IMR-90 (cell line): ENCODE measurements at regions not wholly inside any gene's neighbourhood (a gene's known extent, or its start where the extent isn't known, plus 50 kb on each side); places are given as distances from the start of the nearest gene placed in this dataset.

Experiments used
- ATAC-seq: fragments of 200-7000 bp; cut with Tn5 transposase; 2 replicates; pipeline ENCODE4 v1.9.1; 2020; ENCODE audit warnings: low read depth, mild to moderate bottlenecking, moderate library complexity
- BruUV-seq: library from RNA; stranded (reverse); fragments of 400-500 nt; replicated peaks from 2 replicates; lab custom pipeline; 2021; lab: Mats Ljungman, UMichigan
- CTCF ChIA-PET: fragments of 300-600 bp; formaldehyde crosslinking; extraction: SDS; loops from one replicate; lab custom pipeline; 2021; ENCODE audit warnings: antibody characterized with exemption; lab: Yijun Ruan, JAX
- POLR2A ChIA-PET: fragments of 300-600 bp; sonication (Branson Sonifier 250); formaldehyde crosslinking; loops from one replicate; lab custom pipeline; 2022; ENCODE audit warnings: antibody characterized with exemption; ENCODE audit not compliant: unreplicated experiment; lab: Charles Lee
- DNase-seq: peaks from one replicate; pipeline ENCODE4 v3.0.0; 2013
- H2AFZ ChIP-seq: replicated peaks from 2 replicates; pipeline ENCODE3; 2013; ENCODE audit warnings: low read length, mild to moderate bottlenecking; ENCODE audit not compliant: poor library complexity
- H2AK5ac ChIP-seq: 2 replicates; pipeline ENCODE4 v1.6.1; 2013; ENCODE audit warnings: low read depth, low read length, inconsistent platforms
- H2AK9ac ChIP-seq: replicated peaks from 2 replicates; pipeline ENCODE3; 2013; ENCODE audit warnings: mild to moderate bottlenecking, low read depth, low read length, moderate library complexity; ENCODE audit not compliant: poor library complexity
- H2BK120ac ChIP-seq: 2 replicates; pipeline ENCODE4 v1.6.1; 2013; ENCODE audit warnings: low read depth, low read length, inconsistent platforms
- H2BK15ac ChIP-seq: 3 replicates; pipeline ENCODE4 v1.6.1; 2013; ENCODE audit warnings: low read depth, low read length, inconsistent platforms
- H2BK20ac ChIP-seq: 2 replicates; pipeline ENCODE4 v1.6.1; 2013; ENCODE audit warnings: low read depth, mild to moderate bottlenecking, inconsistent platforms, low read length, moderate library complexity
- H2BK5ac ChIP-seq: 2 replicates; pipeline ENCODE4 v1.6.1; 2013; ENCODE audit warnings: mild to moderate bottlenecking, low read depth, low read length, inconsistent platforms; ENCODE audit not compliant: poor library complexity, severe bottlenecking
- H3K14ac ChIP-seq: replicated peaks from 2 replicates; pipeline ENCODE4 v1.6.1; 2013; ENCODE audit warnings: low read depth, low read length, inconsistent platforms
- H3K18ac ChIP-seq: 2 replicates; pipeline ENCODE4 v1.6.1; 2013; ENCODE audit warnings: low read depth, low read length, control low read depth
- H3K23ac ChIP-seq: 2 replicates; pipeline ENCODE4 v1.6.1; 2013; ENCODE audit warnings: low read depth, low read length, inconsistent platforms
- H3K27ac ChIP-seq: 2 replicates; pipeline ENCODE4 v1.5.1; 2013; ENCODE audit warnings: mild to moderate bottlenecking, control low read depth, low read length; ENCODE audit not compliant: insufficient read depth
- H3K27me3 ChIP-seq: 2 replicates; pipeline ENCODE4 v1.6.1; 2013; ENCODE audit warnings: low read length; ENCODE audit not compliant: control insufficient read depth, insufficient read depth
- H3K36me3 ChIP-seq: 2 replicates; pipeline ENCODE4 v1.6.1; 2013; ENCODE audit warnings: low read length, mixed read lengths; ENCODE audit not compliant: control insufficient read depth, insufficient read depth
- H3K4ac ChIP-seq: 2 replicates; pipeline ENCODE4 v1.6.1; 2013; ENCODE audit warnings: low read depth, low read length, inconsistent platforms
- H3K4me1 ChIP-seq: 2 replicates; pipeline ENCODE4 v1.6.1; 2013; ENCODE audit warnings: low read length, mixed read lengths; ENCODE audit not compliant: control insufficient read depth, insufficient read depth
- H3K4me2 ChIP-seq: 2 replicates; pipeline ENCODE4 v1.6.1; 2013; ENCODE audit warnings: low read depth, mild to moderate bottlenecking, control low read depth, low read length, moderate library complexity
- H3K4me3 ChIP-seq: 2 replicates; pipeline ENCODE4 v1.5.1; 2013; ENCODE audit warnings: low read depth, mild to moderate bottlenecking, control low read depth, low read length, moderate library complexity; ENCODE audit not compliant: insufficient read depth
- H3K56ac ChIP-seq: 2 replicates; pipeline ENCODE4 v1.6.1; 2013; ENCODE audit warnings: low read length, inconsistent platforms; ENCODE audit not compliant: insufficient read depth; ENCODE audit errors: extremely low read depth
- H3K79me1 ChIP-seq, 2 experiments: 2 replicates each; pipeline ENCODE4 v1.6.1; 2013; ENCODE audit warnings: low read length in 2 of 2, inconsistent platforms in 1 of 2, low read depth in 1 of 2
- H3K9ac ChIP-seq: 2 replicates; pipeline ENCODE4 v1.6.1; 2013; ENCODE audit warnings: low read depth, low read length, control low read depth
- H3K9me1 ChIP-seq: 2 replicates; pipeline ENCODE4 v1.6.1; 2013; ENCODE audit warnings: low read length, inconsistent platforms; ENCODE audit not compliant: insufficient read depth
- H3K9me3 ChIP-seq: 2 replicates; pipeline ENCODE4 v1.6.1; 2013; ENCODE audit warnings: low read length; ENCODE audit not compliant: control insufficient read depth, insufficient read depth
- H4K20me1 ChIP-seq: 2 replicates; pipeline ENCODE4 v1.6.1; 2013; ENCODE audit warnings: low read length, inconsistent platforms; ENCODE audit not compliant: insufficient read depth
- H4K5ac ChIP-seq: 2 replicates; pipeline ENCODE4 v1.6.1; 2013; ENCODE audit warnings: mild to moderate bottlenecking, low read depth, low read length, control low read depth
- H4K8ac ChIP-seq, 2 experiments: 2 replicates each; pipeline ENCODE4 v1.6.1; 2013; ENCODE audit warnings: low read depth in 2 of 2, low read length in 2 of 2, control low read depth in 1 of 2, inconsistent platforms in 1 of 2
- H4K91ac ChIP-seq: 2 replicates; pipeline ENCODE4 v1.6.1; 2013; ENCODE audit warnings: low read depth, low read length, inconsistent platforms; ENCODE audit not compliant: insufficient read depth
- BHLHE40 ChIP-seq: fragments of 150-350 bp; IDR thresholded peaks from 2 replicates; pipeline ENCODE4 v1.6.1; 2016; ENCODE audit warnings: mild to moderate bottlenecking, low read depth, low read length
- CEBPB ChIP-seq: IDR thresholded peaks from 2 replicates; pipeline ENCODE4 v1.6.1; 2012; ENCODE audit warnings: low read depth, low read length, improper control_type of control experiment
- CHD1 ChIP-seq: IDR thresholded peaks from 2 replicates; pipeline ENCODE4 v1.6.1; 2012; ENCODE audit warnings: low read depth, low read length, improper control_type of control experiment
- FOS ChIP-seq: fragments of 150-350 bp; IDR thresholded peaks from 2 replicates; pipeline ENCODE4 v1.6.1; 2016; ENCODE audit warnings: low read depth, low read length
- MAFK ChIP-seq: IDR thresholded peaks from 2 replicates; pipeline ENCODE4 v1.6.1; 2012; ENCODE audit warnings: low read depth, low read length, improper control_type of control experiment
- MAZ ChIP-seq: IDR thresholded peaks from 2 replicates; pipeline ENCODE4 v1.6.1; 2012; ENCODE audit warnings: low read depth, mild to moderate bottlenecking, low read length, improper control_type of control experiment, moderate library complexity, borderline replicate concordance
- MXI1 ChIP-seq: IDR thresholded peaks from 2 replicates; pipeline ENCODE4 v1.6.1; 2012; ENCODE audit warnings: low read depth, mild to moderate bottlenecking, low read length, moderate library complexity, borderline replicate concordance
- NFE2L2 ChIP-seq: fragments of 150-350 bp; IDR thresholded peaks from 2 replicates; pipeline ENCODE4 v1.6.1; 2016; ENCODE audit warnings: low read depth, mild to moderate bottlenecking, low read length
- POLR2A ChIP-seq: IDR thresholded peaks from 2 replicates; pipeline ENCODE4 v1.6.1; 2012; ENCODE audit warnings: mild to moderate bottlenecking, low read depth, low read length
- RAD21 ChIP-seq: IDR thresholded peaks from 2 replicates; pipeline ENCODE4 v1.6.1; 2012; ENCODE audit warnings: low read length, improper control_type of control experiment
- RCOR1 ChIP-seq: IDR thresholded peaks from 2 replicates; pipeline ENCODE4 v1.6.1; 2012; ENCODE audit warnings: mild to moderate bottlenecking, low read length, improper control_type of control experiment; ENCODE audit not compliant: insufficient replicate concordance
- RFX5 ChIP-seq: IDR thresholded peaks from 2 replicates; pipeline ENCODE4 v1.8.0; 2012; ENCODE audit warnings: low read depth, mild to moderate bottlenecking, low read length, moderate library complexity
- SMC3 ChIP-seq: fragments of 150-350 bp; IDR thresholded peaks from 2 replicates; pipeline ENCODE4 v1.6.1; 2016; ENCODE audit warnings: low read depth, mild to moderate bottlenecking, antibody characterized with exemption, low read length, moderate library complexity
- WGBS, 2 experiments: methylation state at CpG; one replicate each; pipeline versions ENCODE4 v1.1.5 to v1.1.7; 2013; ENCODE audit warnings: missing lambda C conversion rate in 2 of 2; ENCODE audit not compliant: insufficient read length in 1 of 2; ENCODE audit errors: extremely low coverage in 2 of 2; 5-methylcytosine and 5-hydroxymethylcytosine counted together
- dilution Hi-C: fragments of 300-500 bp; cut with HindIII; formaldehyde crosslinking; loops from one replicate; pipeline ENCODE4 v1.14.3; 2018; ENCODE audit warnings: low sequenced_read_pairs; ENCODE audit not compliant: unreplicated experiment
- in situ Hi-C: fragments of 300-500 bp; cut with MboI; formaldehyde crosslinking; loops from 3 replicates; pipeline ENCODE4 v1.14.3; 2019; ENCODE audit warnings: low sequenced_read_pairs, inconsistent platforms, mixed read lengths
- intact Hi-C: fragments of 100-400 bp; cut with micrococcal nuclease; formaldehyde crosslinking; loops from 2 replicates; pipeline ENCODE4 v1.10.0; 2022
- TF ChIP-seq, protein P1 (sequence below): conservative IDR thresholded peaks from 2 replicates; pipeline ENCODE4 v1.5.1; 2012; ENCODE audit warnings: mild to moderate bottlenecking, low read depth, low read length, improper control_type of control experiment
- TF ChIP-seq, protein P2 (sequence below): fragments of 150-350 bp; IDR thresholded peaks from 2 replicates; pipeline ENCODE4 v1.6.1; 2017; ENCODE audit warnings: mild to moderate bottlenecking, antibody characterized with exemption, low read length, low read depth
- TF ChIP-seq, protein P3 (sequence below): fragments of 150-350 bp; IDR thresholded peaks from 2 replicates; pipeline ENCODE4 v1.6.1; 2016; ENCODE audit warnings: low read depth, mild to moderate bottlenecking, low read length, moderate library complexity, borderline replicate concordance

DNA sequence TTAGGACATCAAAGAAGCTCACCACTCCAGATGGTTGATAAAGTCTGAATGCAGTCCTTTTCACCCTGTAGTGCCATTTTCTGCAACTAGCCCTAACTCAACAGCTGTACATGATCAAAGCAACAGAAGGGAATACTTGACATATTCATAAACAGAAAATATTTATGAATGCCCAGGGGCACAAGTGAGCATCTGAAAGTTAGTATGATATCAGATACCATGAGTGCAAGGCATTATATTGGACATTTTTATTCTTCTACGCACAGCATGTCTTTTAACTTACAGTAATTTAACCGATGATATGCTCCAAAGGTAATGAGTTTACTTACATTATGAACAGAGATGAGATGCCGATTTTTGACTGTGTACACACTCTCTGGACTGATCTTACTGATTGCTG lies 142.0 kb downstream of the MCHR2 start:
- no peak overlapping the region for H2BK5ac ChIP-seq

More for the DNA sequence above, 142.0 kb downstream of the MCHR2 start:
- Histone ChIP-seq H3K23ac (no peak overlapping the region), H2BK120ac (no peak overlapping the region), H3K27ac (no peak overlapping the region), H2AFZ (no peak overlapping the region), H4K8ac (no peak overlapping the region), H3K9me3 (no peaks in the 10 kb centered on the region), H4K91ac (no peak overlapping the region), H3K27me3 (peaks cover 4% of the 10 kb centered on the region; the same call in 1 of the 2 replicates), H3K14ac (no peak overlapping the region), H4K20me1 (no peaks in the 10 kb centered on the region), H2AK9ac (no peak overlapping the region), H2BK20ac (no peak overlapping the region), H3K4ac (no peak overlapping the region), H2AK5ac (no peak overlapping the region), H3K79me1 (no peaks in the 10 kb centered on the region), H3K4me1 (no peaks in the 10 kb centered on the region), H3K9me1 (no peaks in the 10 kb centered on the region), H3K4me2 (no peak overlapping the region), H2BK15ac (no peak overlapping the region), H3K36me3 (no peaks in the 10 kb centered on the region), H3K18ac (no peak overlapping the region), H3K56ac (no peak overlapping the region), H3K9ac (no peak overlapping the region), H3K4me3 (no peak overlapping the region), H4K5ac (no peak overlapping the region)
- ChIA-PET POLR2A (no interaction called here), CTCF (no interaction called here)
- ATAC-seq (no peak), DNase-seq (no peak)
- in situ Hi-C loops (loop anchor here (25.0 kb wide), 1 partner anchor 635 kb away; no protein-coding TSS in a partner anchor), intact Hi-C loops (no loop called here), dilution Hi-C loops (no loop called here)
- no CpG with 5 or more reads among the region's 3 CpGs for WGBS, 2 experiments
- BruUV-seq = no TSS peak
- TF ChIP-seq, protein P1, sequence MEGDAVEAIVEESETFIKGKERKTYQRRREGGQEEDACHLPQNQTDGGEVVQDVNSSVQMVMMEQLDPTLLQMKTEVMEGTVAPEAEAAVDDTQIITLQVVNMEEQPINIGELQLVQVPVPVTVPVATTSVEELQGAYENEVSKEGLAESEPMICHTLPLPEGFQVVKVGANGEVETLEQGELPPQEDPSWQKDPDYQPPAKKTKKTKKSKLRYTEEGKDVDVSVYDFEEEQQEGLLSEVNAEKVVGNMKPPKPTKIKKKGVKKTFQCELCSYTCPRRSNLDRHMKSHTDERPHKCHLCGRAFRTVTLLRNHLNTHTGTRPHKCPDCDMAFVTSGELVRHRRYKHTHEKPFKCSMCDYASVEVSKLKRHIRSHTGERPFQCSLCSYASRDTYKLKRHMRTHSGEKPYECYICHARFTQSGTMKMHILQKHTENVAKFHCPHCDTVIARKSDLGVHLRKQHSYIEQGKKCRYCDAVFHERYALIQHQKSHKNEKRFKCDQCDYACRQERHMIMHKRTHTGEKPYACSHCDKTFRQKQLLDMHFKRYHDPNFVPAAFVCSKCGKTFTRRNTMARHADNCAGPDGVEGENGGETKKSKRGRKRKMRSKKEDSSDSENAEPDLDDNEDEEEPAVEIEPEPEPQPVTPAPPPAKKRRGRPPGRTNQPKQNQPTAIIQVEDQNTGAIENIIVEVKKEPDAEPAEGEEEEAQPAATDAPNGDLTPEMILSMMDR = no peak
- TF ChIP-seq RCOR1 (no peak), POLR2A (no peak), CEBPB (no peak), FOS (no peak), CHD1 (no peak), MAZ (no peak), MAFK (no peak), MXI1 (no peak), SMC3 (no peak), BHLHE40 (no peak), NFE2L2 (no peak), RFX5 (no peak), RAD21 (no peak)
- TF ChIP-seq, protein P2, sequence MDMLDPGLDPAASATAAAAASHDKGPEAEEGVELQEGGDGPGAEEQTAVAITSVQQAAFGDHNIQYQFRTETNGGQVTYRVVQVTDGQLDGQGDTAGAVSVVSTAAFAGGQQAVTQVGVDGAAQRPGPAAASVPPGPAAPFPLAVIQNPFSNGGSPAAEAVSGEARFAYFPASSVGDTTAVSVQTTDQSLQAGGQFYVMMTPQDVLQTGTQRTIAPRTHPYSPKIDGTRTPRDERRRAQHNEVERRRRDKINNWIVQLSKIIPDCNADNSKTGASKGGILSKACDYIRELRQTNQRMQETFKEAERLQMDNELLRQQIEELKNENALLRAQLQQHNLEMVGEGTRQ = no peak
- TF ChIP-seq, protein P3, sequence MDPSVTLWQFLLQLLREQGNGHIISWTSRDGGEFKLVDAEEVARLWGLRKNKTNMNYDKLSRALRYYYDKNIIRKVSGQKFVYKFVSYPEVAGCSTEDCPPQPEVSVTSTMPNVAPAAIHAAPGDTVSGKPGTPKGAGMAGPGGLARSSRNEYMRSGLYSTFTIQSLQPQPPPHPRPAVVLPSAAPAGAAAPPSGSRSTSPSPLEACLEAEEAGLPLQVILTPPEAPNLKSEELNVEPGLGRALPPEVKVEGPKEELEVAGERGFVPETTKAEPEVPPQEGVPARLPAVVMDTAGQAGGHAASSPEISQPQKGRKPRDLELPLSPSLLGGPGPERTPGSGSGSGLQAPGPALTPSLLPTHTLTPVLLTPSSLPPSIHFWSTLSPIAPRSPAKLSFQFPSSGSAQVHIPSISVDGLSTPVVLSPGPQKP = no peak
